GM18499 (cell line): ENCODE measurements at regions not wholly inside any gene's neighbourhood (a gene's known extent, or its start where the extent isn't known, plus 50 kb on each side); places are given as distances from the start of the nearest gene placed in this dataset.

ENCODE experiments used
- ATAC-seq: cut with Tn5 transposase; IDR thresholded peaks from one replicate; pipeline ENCODE4 v1.9.1; 2021; ENCODE audit warnings: moderate number of reproducible peaks; ENCODE audit not compliant: insufficient read depth, unreplicated experiment

DNA sequence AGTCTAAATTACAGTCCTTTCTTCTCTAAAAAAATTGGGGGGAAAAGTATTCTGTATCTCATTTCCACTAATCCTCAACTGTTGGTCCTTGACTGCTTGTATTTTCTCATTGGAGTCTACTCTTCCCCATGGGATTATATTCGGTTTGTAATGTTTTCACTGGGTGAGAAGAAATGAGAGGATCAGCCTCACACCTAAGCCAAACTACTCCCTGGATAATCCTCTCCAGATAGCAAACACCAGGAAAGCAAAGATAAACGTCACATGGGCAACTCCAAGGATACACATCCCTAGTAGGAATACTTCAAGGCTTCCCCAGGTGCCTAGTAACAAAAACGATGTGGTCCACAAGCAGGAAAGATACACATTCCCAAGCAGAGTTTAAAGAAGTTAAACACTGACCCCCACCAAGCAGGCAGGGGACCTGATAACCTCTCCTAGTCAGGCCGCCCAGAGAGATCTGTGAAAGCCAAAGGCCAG, 53.9 kb upstream of the SOX4 start:
- no peak for ATAC-seq
